ENCODE measurements at regions not wholly inside any gene's neighbourhood (a gene's known extent, or its start where the extent isn't known, plus 50 kb on each side); places are given as distances from the start of the nearest gene placed in this dataset.
A peak's percentile ranks its signal among the peaks of the same experiment; 100 is the strongest.

- DNase-seq (ENCODE audit: insufficient read length, low spot score), result no peak
- no peak for FAIRE-seq
Measured at GRCh38 chr5:29061381-29061780, 2023.0 kb upstream of the CDH9 start.

DNA sequence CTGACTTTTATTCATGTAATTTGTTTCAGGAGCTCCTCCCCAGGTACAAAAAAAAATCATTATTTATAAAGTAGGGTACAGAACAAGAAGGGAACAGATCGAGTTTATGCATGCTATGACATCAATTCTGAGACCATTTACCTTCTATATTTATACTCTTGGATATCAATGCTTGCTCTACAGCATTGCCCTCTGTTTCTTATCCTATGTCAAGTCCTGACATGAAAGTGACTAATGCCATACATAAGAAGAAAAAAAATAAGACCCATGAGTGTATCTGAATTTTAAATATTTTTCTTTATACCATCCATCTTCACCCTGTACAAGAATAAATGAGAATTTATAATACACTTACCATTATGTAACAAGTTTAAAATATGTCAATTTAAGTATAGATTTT, 2016.3 kb upstream of the CDH9 start:
- no peak for FAIRE-seq

DNA sequence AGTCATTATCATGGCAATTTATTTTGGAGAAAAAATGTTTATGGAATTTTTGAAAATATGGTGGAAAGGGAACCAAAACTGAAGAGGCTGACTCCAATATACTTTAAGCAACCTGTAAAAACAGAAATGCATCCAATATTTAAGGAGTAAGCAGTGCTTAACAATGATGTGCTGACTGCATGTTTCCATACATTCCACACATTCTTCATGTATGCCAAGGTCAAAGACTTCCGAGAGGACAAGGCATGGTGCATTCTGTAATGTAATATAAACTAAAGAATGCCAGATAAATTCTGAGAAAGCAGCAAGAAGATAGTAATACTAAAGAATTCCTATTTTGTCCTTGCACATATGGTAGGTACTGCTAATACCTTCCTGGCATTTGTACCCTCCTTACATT, 2015.9 kb upstream of the CDH9 start:
- DNase-seq (ENCODE audit: insufficient read length, low spot score) (peak; percentile 25), FAIRE-seq (peak; percentile 68)

More for the DNA sequence above, 2016.3 kb upstream of the CDH9 start:
- no peak for DNase-seq (ENCODE audit: insufficient read length, low spot score)

DNA sequence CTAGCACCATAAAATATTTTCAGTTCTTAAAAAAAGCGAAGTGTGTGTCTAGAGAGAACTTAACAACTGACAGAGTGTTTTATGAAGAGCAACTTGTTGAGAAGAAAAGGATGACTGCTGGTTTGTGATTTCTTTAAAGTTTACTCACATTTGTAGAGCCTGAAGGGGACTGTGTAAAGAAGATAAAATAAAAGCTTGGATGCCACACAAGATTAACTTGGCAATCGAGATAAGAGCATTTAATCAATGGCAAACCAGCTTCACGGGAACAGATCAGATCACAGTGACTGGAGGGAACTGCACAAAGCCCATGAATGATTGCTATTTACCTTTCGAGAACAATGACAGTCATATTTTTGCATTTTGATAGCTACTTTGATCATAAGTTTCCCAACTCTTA, 2013.1 kb upstream of the CDH9 start:
- no peak for FAIRE-seq
- no peak for DNase-seq (ENCODE audit: insufficient read length, low spot score)

- no peak for DNase-seq (ENCODE audit: insufficient read length, low spot score)
- no peak for FAIRE-seq
Measured at GRCh38 chr5:29042152-29042551, 2003.8 kb upstream of the CDH9 start.

GRCh38 chr5:29040404-29040803, 2002.0 kb upstream of the CDH9 start:
- peak; percentile 46 for FAIRE-seq
- no peak for DNase-seq (ENCODE audit: insufficient read length, low spot score)

- DNase-seq (ENCODE audit: insufficient read length, low spot score) (no peak), FAIRE-seq (no peak)
Measured at GRCh38 chr5:29039994-29040393, 2001.6 kb upstream of the CDH9 start.

DNA sequence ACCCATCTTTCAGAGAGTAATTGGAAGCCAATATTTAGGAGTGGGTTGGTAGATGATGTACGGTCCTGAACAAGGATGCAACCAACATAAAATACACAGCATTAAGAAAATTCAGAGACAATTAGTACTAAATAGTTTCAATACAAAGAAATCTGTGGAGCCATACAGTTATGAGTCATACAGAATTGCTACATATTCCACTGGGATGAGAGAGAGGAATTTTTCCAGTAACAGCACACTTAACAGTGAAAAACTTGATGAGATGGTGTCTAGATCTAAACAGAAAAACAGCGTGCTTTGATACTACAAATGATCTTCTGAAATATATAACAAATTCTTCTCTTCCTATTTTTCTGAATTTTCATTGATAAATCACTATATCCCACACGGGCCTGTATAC, 1999.3 kb upstream of the CDH9 start:
- peak; percentile 42 for FAIRE-seq

GRCh38 chr5:29024052-29024451, 1985.7 kb upstream of the CDH9 start:
- DNase-seq (ENCODE audit: insufficient read length, low spot score) (no peak), FAIRE-seq (no peak)

More for the DNA sequence above, 1999.3 kb upstream of the CDH9 start:
- DNase-seq (ENCODE audit: insufficient read length, low spot score), result peak; percentile 42

DNA sequence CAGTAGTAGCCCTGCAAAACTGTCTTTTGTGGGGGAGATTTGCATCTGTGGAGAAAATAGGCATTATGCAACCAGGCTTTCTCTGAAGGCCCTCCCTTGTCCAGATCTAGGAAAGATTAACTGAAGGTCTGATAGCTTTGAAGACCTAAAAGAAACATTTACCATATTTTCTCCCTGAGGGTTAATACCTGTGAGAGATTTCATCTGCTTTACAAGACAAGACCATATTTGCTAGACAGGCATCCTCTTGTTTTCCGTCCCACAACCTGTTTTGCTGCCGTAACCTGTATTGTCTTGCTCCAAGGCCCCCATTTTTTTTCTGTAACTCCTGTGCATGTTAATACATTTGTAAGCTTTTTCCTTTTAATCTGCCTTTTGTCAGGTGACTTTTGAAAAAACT, 1985.2 kb upstream of the CDH9 start:
- DNase-seq (ENCODE audit: insufficient read length, low spot score) (no peak), FAIRE-seq (peak; percentile 67)

- FAIRE-seq, result peak; percentile 89
- peak; percentile 36 for DNase-seq (ENCODE audit: insufficient read length, low spot score)
Measured at GRCh38 chr5:29017501-29017900, 1979.1 kb upstream of the CDH9 start.

- FAIRE-seq, result no peak
- DNase-seq (ENCODE audit: insufficient read length, low spot score), result no peak
Measured at GRCh38 chr5:29016067-29016466, 1977.7 kb upstream of the CDH9 start.

GRCh38 chr5:29015523-29015922, 1977.1 kb upstream of the CDH9 start:
- DNase-seq (ENCODE audit: insufficient read length, low spot score) (no peak), FAIRE-seq (no peak)

- FAIRE-seq, result peak; percentile 94
Measured at GRCh38 chr5:29005386-29005785, 1967.0 kb upstream of the CDH9 start.

GRCh38 chr5:29002481-29002880, 1964.1 kb upstream of the CDH9 start:
- DNase-seq (ENCODE audit: insufficient read length, low spot score), result no peak
- no peak for FAIRE-seq

More at GRCh38 chr5:29005386-29005785, 1967.0 kb upstream of the CDH9 start:
- no peak for DNase-seq (ENCODE audit: insufficient read length, low spot score)

DNA sequence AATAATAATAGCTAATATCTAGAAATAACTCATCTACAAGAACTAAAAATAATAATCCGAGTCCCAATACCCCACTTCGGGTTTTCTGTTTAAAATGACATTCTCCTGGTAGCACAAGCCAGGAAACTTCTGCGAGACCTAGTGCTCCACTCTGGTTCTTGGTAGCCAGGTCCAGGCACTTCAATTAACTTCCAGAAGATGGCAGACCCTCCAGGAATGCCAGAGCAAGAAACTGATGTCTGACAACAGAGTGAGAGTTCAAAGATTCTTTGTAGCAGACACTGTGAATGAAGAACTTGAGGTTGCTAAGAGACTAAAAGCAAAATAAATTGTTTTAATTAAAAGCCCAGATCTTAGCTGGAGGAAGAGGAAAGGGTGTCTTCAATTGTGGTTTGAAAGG, 1963.3 kb upstream of the CDH9 start:
- no peak for FAIRE-seq

GRCh38 chr5:28984639-28985038, 1946.3 kb upstream of the CDH9 start:
- DNase-seq (ENCODE audit: insufficient read length, low spot score) (no peak), FAIRE-seq (no peak)

More for the DNA sequence above, 1963.3 kb upstream of the CDH9 start:
- no peak for DNase-seq (ENCODE audit: insufficient read length, low spot score)

- no peak for DNase-seq (ENCODE audit: insufficient read length, low spot score)
- no peak for FAIRE-seq
Measured at GRCh38 chr5:28975508-28975907, 1937.1 kb upstream of the CDH9 start.

- DNase-seq (ENCODE audit: insufficient read length, low spot score) (no peak), FAIRE-seq (no peak)
Measured at GRCh38 chr5:28967848-28968247, 1929.5 kb upstream of the CDH9 start.

DNA sequence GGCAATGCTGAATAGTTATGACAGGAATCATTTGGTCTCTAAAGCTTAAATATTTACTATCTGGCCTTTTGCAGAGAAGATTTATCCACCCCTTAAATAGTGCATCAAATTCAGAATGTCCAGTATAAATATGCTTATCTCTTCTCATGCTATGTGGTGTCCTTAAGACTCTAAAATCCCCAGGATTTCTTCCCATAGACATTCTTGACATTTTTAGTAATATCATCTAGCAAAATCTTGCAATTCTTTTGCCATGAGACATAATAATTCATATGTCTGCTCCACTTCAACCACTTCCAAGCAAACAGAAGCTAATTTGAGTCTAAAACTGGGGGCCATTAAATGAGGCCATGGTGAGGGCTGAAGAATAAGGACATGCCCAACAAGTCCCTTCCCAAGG, 1923.4 kb upstream of the CDH9 start:
- DNase-seq (ENCODE audit: insufficient read length, low spot score) (peak; percentile 48), FAIRE-seq (peak; percentile 83)

- no peak for DNase-seq (ENCODE audit: insufficient read length, low spot score)
- FAIRE-seq, result no peak
Measured at GRCh38 chr5:28958581-28958980, 1920.2 kb upstream of the CDH9 start.

DNA sequence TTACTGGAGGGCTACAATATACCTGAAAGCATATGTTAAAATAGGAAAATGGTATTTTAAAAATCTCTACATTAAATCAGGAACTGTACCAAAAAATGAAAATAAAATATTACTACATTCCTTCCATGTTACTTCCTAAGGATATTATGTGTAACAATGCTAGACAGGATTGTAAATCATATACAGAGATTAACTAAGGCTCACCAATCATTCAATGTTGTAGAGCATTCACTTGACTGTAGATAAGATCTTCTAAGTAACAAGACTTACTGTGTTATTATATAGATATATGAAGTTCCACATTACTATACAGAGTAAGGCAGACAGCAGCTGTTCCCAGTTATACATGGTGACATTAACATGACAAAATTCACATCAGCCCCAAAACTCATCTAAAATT, 1919.1 kb upstream of the CDH9 start:
- FAIRE-seq (no peak), DNase-seq (ENCODE audit: insufficient read length, low spot score) (no peak)

DNA sequence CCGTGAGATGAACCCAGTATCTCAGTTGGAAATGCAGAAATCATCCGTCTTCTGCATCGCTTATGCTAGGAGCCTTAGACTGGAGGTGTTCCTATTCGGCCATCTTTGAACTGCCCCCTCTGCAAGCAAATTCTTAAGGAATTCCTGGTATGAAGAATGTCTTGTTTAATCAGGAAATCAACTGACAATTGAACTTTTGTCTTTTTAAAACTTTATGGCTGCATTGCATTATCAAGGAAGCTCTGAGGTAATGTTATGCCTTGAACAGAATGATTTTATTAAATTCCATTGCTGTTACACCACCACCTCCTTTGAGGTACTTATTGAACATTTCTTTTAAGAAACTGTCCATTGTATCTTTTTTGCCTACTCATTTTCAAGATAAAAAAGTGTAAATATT, 1915.7 kb upstream of the CDH9 start:
- FAIRE-seq (peak; percentile 44), DNase-seq (ENCODE audit: insufficient read length, low spot score) (no peak)
